ENCODE measurements at regions not wholly inside any gene's neighbourhood (a gene's known extent, or its start where the extent isn't known, plus 50 kb on each side); places are given as distances from the start of the nearest gene placed in this dataset.

DNA sequence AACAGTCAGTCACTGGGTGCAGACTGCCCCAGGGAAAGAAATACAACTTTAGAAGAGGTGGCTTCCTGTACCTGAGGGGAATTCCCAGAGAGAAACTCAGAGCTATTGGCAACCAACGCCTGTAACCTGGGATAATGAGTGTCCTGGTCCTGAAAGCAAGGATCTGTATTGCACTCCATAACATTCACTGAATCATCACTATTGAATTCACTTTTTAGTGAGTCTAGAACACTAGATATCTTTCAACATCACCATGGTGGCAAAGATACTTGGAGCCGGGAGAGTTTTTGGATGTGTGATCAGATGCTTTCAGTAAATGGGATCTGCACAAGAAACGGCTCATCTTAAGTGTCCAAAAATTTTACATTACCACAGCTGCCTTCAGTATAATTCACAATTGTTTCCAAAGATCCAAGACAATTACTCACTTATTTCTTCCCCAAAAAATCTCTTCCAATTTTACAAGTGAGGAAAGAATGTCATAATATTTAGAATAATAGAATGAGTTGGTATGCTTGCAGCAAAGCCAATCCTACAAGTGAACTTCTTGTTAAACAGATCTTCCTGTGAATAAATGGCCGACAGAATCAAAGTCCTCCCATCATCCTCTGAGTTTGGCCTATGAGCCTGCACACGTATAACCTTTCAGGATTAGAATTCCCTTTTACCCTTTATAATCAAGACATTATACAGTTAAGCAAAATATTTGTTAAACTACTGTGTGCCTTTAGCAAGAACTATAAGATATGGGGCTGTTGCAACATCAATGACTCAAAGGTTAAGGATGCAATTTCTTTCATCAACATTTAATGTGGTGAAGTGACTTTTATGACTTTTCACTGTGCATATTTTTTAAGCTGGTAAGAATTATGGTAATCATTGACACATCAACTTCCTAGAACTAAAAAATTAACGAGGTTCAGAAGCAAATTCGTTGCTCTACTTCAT lies 243.3 kb upstream of the COL8A1 start:
- TF ChIP-seq CTCF (IDR thresholded peaks at IDR 0.05) = no peak
- TF ChIP-seq EZH2 (IDR thresholded peaks at IDR 0.05) = no peak

Measured in neural progenitor cell (in vitro differentiated cells).